ENCODE measurements at regions not wholly inside any gene's neighbourhood (a gene's known extent, or its start where the extent isn't known, plus 50 kb on each side); places are given as distances from the start of the nearest gene placed in this dataset.

- intact Hi-C loops (cut with micrococcal nuclease) (loop anchor here (10.0 kb wide), 2 partner anchors 183 to 1423 kb away; partner anchors contain the start of gene CARD16), dilution Hi-C loops (cut with MboI; ENCODE audit: extremely low pct_ligation_motif_present, low sequenced_read_pairs) (no loop called here)
- Histone ChIP-seq H3K4me2 (ENCODE audit: insufficient read depth, low read length) (no peak overlapping the region), H3K9me3 (replicated peaks; ENCODE audit: control insufficient read depth, insufficient read depth, low read length) (no peaks in the 10 kb centered on the region), H4K20me1 (replicated peaks; ENCODE audit: control insufficient read depth, extremely low read depth, insufficient read depth, low read length) (no peaks in the 10 kb centered on the region), H3K9me1 (replicated peaks; ENCODE audit: control insufficient read depth, extremely low read depth, insufficient read depth, low read length) (no peaks in the 10 kb centered on the region), H3K36me3 (ENCODE audit: control insufficient read depth in 2 of 2, extremely low read depth in 1 of 2, insufficient read depth in 2 of 2, low read length in 2 of 2) (no peaks in the 10 kb centered on the region), H3K4me1 (ENCODE audit: control insufficient read depth, extremely low read depth, insufficient read depth, low read length) (peaks cover 37% of the 10 kb centered on the region), H3K27me3 (ENCODE audit: control insufficient read depth in 2 of 2, insufficient read depth in 2 of 2, low read length in 2 of 2) (no peaks in the 10 kb centered on the region), H2AFZ (ENCODE audit: low read depth, low read length) (no peak overlapping the region), H3K27ac (ENCODE audit: insufficient read depth, low read depth, low read length) (no peak overlapping the region), H3K79me2 (ENCODE audit: control insufficient read depth, insufficient read depth, low read length) (no peaks in the 10 kb centered on the region), H3K9ac (replicated peaks; ENCODE audit: extremely low read depth, insufficient read depth, low read length) (no peak overlapping the region), H3K4me3 (replicated peaks in 1 of 3; ENCODE audit: insufficient read depth in 1 of 3, low read depth in 1 of 3, low read length in 3 of 3) (no peak overlapping the region)
- ChIA-PET POLR2A (no interaction called here), CTCF (interaction anchor here (0.8 to 4.2 kb wide), 2 partner anchors 14 to 60 kb away, joined by 3 to 26 read pairs; no protein-coding TSS in a partner anchor)
- no TSS peak for BruUV-seq (replicated peaks)
- no peak for TF ChIP-seq JUN (IDR thresholded peaks at IDR 0.05; ENCODE audit: borderline replicate concordance, insufficient read depth, insufficient read length, low read depth)
- TF ChIP-seq FOS (IDR thresholded peaks at IDR 0.05; ENCODE audit: borderline replicate concordance, insufficient read depth, low read length): no peak
- no peak for DNase-seq (ENCODE audit: low read depth, low spot score)
- FAIRE-seq: no peak
These were observed 414.1 kb upstream of the DDI1 start for GRCh38 chr11:103622296-103622695.

- Histone ChIP-seq H2AFZ (ENCODE audit: low read depth, low read length) (no peak overlapping the region), H3K36me3 (ENCODE audit: control insufficient read depth in 2 of 2, extremely low read depth in 1 of 2, insufficient read depth in 2 of 2, low read length in 2 of 2) (no peaks in the 10 kb centered on the region), H3K9me3 (replicated peaks; ENCODE audit: control insufficient read depth, insufficient read depth, low read length) (no peaks in the 10 kb centered on the region), H3K79me2 (ENCODE audit: control insufficient read depth, insufficient read depth, low read length) (no peaks in the 10 kb centered on the region), H3K9ac (replicated peaks; ENCODE audit: extremely low read depth, insufficient read depth, low read length) (peak overlapping the region; percentile 88), H3K27me3 (ENCODE audit: control insufficient read depth in 2 of 2, insufficient read depth in 2 of 2, low read length in 2 of 2) (no peaks in the 10 kb centered on the region), H3K4me1 (ENCODE audit: control insufficient read depth, extremely low read depth, insufficient read depth, low read length) (peaks cover 37% of the 10 kb centered on the region), H4K20me1 (replicated peaks; ENCODE audit: control insufficient read depth, extremely low read depth, insufficient read depth, low read length) (no peaks in the 10 kb centered on the region), H3K9me1 (replicated peaks; ENCODE audit: control insufficient read depth, extremely low read depth, insufficient read depth, low read length) (no peaks in the 10 kb centered on the region), H3K27ac (ENCODE audit: insufficient read depth, low read depth, low read length) (peak overlapping the region; percentile 100), H3K4me3 (replicated peaks in 1 of 3; ENCODE audit: insufficient read depth in 1 of 3, low read depth in 1 of 3, low read length in 3 of 3) (no peak overlapping the region), H3K4me2 (ENCODE audit: insufficient read depth, low read length) (peak overlapping the region; percentile 27)
- dilution Hi-C loops (cut with MboI; ENCODE audit: extremely low pct_ligation_motif_present, low sequenced_read_pairs): no loop called here
- TF ChIP-seq FOS (IDR thresholded peaks at IDR 0.05; ENCODE audit: borderline replicate concordance, insufficient read depth, low read length) (no peak), POLR2AphosphoS5 (IDR thresholded peaks at IDR 0.05; ENCODE audit: insufficient read depth, low read depth, low read length) (no peak), MAX (IDR thresholded peaks at IDR 0.05; ENCODE audit: insufficient read depth, insufficient read length) (no peak), MYC (IDR thresholded peaks at IDR 0.05; ENCODE audit: low read depth, low read length) (no peak), GATA2 (IDR thresholded peaks at IDR 0.05; ENCODE audit: insufficient read depth, insufficient read length, low read depth, low read length) (no peak), POLR2A (IDR thresholded peaks at IDR 0.05; ENCODE audit: low read depth, low read length) (no peak), EZH2 (IDR thresholded peaks at IDR 0.05; ENCODE audit: borderline replicate concordance, low read depth, low read length, severe bottlenecking) (no peak), JUN (IDR thresholded peaks at IDR 0.05; ENCODE audit: borderline replicate concordance, insufficient read depth, insufficient read length, low read depth) (no peak), CTCF (IDR thresholded peaks at IDR 0.05; ENCODE audit: extremely low read depth in 1 of 2, insufficient read depth in 1 of 2, low read depth in 1 of 2, low read length in 2 of 2) (no peak)
- CTCF ChIA-PET: interaction anchor here (1.0 to 4.2 kb wide), 5 partner anchors 12 to 87 kb away, joined by 4 to 26 read pairs (median 6); no protein-coding TSS in a partner anchor
- intact Hi-C loops (cut with micrococcal nuclease): loop anchor here (1.0 to 10.0 kb wide), 4 partner anchors 181 to 1421 kb away; partner anchors contain the start of genes CARD16 and CASP12
- BruUV-seq (replicated peaks): no TSS peak
- DNase-seq (ENCODE audit: low read depth, low spot score): peak; percentile 43
- FAIRE-seq: no peak
- POLR2A ChIA-PET: interaction anchor here (0.5 to 1.5 kb wide), 2 partner anchors 94 to 137 kb away, joined by 3 read pairs; no protein-coding TSS in a partner anchor
These were observed 412.5 kb upstream of the DDI1 start for GRCh38 chr11:103623933-103624332.
